ENCODE measurements at regions not wholly inside any gene's neighbourhood (a gene's known extent, or its start where the extent isn't known, plus 50 kb on each side); places are given as distances from the start of the nearest gene placed in this dataset.

GRCh38 chr2:181367411-181367810, 89.8 kb upstream of the ITGA4 start:
- Histone ChIP-seq H2BK120ac (ENCODE audit: low read depth, low read length) (no peak overlapping the region), H3K18ac (ENCODE audit: low read depth, low read length) (no peak overlapping the region), H3K4me2 (ENCODE audit: low read depth, low read length) (no peak overlapping the region), H2BK5ac (ENCODE audit: low read depth, low read length, poor library complexity, severe bottlenecking) (no peak overlapping the region), H3K27ac (ENCODE audit: insufficient read depth, low read length) (no peak overlapping the region), H3K9me1 (ENCODE audit: insufficient read depth, low read length) (no peaks in the 10 kb centered on the region), H3K36me3 (ENCODE audit: control insufficient read depth, insufficient read depth, low read length) (no peaks in the 10 kb centered on the region), H2AK9ac (replicated peaks; ENCODE audit: low read depth, low read length, poor library complexity) (no peak overlapping the region), H2AFZ (replicated peaks; ENCODE audit: low read length, poor library complexity) (no peak overlapping the region), H2AK5ac (ENCODE audit: low read depth, low read length) (no peak overlapping the region), H3K23ac (ENCODE audit: low read depth, low read length) (no peak overlapping the region), H3K9me3 (ENCODE audit: control insufficient read depth, insufficient read depth, low read length) (no peaks in the 10 kb centered on the region), H3K56ac (ENCODE audit: extremely low read depth, insufficient read depth, low read length) (no peak overlapping the region), H3K4me3 (ENCODE audit: insufficient read depth, low read depth, low read length) (no peak overlapping the region), H3K4me1 (ENCODE audit: control insufficient read depth, insufficient read depth, low read length) (peaks cover 4% of the 10 kb centered on the region; the same call in 1 of the 2 replicates), H3K4ac (ENCODE audit: low read depth, low read length) (no peak overlapping the region), H4K20me1 (ENCODE audit: insufficient read depth, low read length) (no peaks in the 10 kb centered on the region), H4K8ac (ENCODE audit: low read depth in 2 of 2, low read length in 2 of 2) (no peak overlapping the region), H4K91ac (ENCODE audit: insufficient read depth, low read depth, low read length) (no peak overlapping the region), H3K9ac (ENCODE audit: low read depth, low read length) (no peak overlapping the region), H3K14ac (replicated peaks; ENCODE audit: low read depth, low read length) (no peak overlapping the region), H4K5ac (ENCODE audit: low read depth, low read length) (no peak overlapping the region), H3K79me1 (ENCODE audit: low read depth in 1 of 2, low read length in 2 of 2) (no peaks in the 10 kb centered on the region), H2BK20ac (ENCODE audit: low read depth, low read length) (no peak overlapping the region), H2BK15ac (ENCODE audit: low read depth, low read length) (no peak overlapping the region), H3K27me3 (ENCODE audit: control insufficient read depth, insufficient read depth, low read length) (no peaks in the 10 kb centered on the region)
- no CpG with 5 or more reads among the region's 3 CpGs for WGBS, 2 experiments (ENCODE audit: extremely low coverage in 2 of 2, insufficient read length in 1 of 2)
- ATAC-seq (ENCODE audit: low read depth) (no peak), DNase-seq (no peak)
- ChIA-PET POLR2A (ENCODE audit: unreplicated experiment) (no interaction called here), CTCF (no interaction called here)
- intact Hi-C loops (cut with micrococcal nuclease), result no loop called here
- TF ChIP-seq CTCF (conservative IDR thresholded peaks at IDR 0.05; ENCODE audit: low read depth, low read length), result no peak
- TF ChIP-seq POLR2A (IDR thresholded peaks at IDR 0.05; ENCODE audit: low read depth, low read length), result no peak
- TF ChIP-seq SMC3 (IDR thresholded peaks at IDR 0.05; ENCODE audit: low read depth, low read length), result no peak
- no peak for TF ChIP-seq MAZ (IDR thresholded peaks at IDR 0.05; ENCODE audit: borderline replicate concordance, low read depth, low read length)
- no peak for TF ChIP-seq FOS (IDR thresholded peaks at IDR 0.05; ENCODE audit: low read depth, low read length)
- TF ChIP-seq CHD1 (IDR thresholded peaks at IDR 0.05; ENCODE audit: low read depth, low read length), result no peak
- dilution Hi-C loops (cut with HindIII; ENCODE audit: low sequenced_read_pairs, unreplicated experiment), result no loop called here
- BruUV-seq (replicated peaks), result no TSS peak
- in situ Hi-C loops (cut with MboI; ENCODE audit: low sequenced_read_pairs), result no loop called here
